Uterus (tissue), 3 donors: ENCODE measurements at regions not wholly inside any gene's neighbourhood (a gene's known extent, or its start where the extent isn't known, plus 50 kb on each side); places are given as distances from the start of the nearest gene placed in this dataset.

Experiments
- DNase-seq, 2 donors: peaks; one replicate each; pipeline ENCODE4 v3.0.0-alpha.2; 2019 to 2020
- H3K27ac ChIP-seq, 2 donors: fragments of 200-600 bp; sonication (generic); 1 replicate in 1 of 2; 2 replicates in 1 of 2; pipeline ENCODE4 v1.5.1; 2016 to 2018
- H3K27me3 ChIP-seq, 2 donors: fragments of 200-600 bp; sonication (generic); one replicate each; pipeline ENCODE4 v1.5.1; 2018 to 2019; ENCODE audit warnings: control low read depth in 1 of 2
- H3K36me3 ChIP-seq, 2 donors: fragments of 200-600 bp; sonication (generic); one replicate each; pipeline ENCODE4 v1.5.1; 2019; ENCODE audit warnings: control low read depth in 1 of 2
- H3K4me1 ChIP-seq, 2 donors: fragments of 200-600 bp; sonication (generic); one replicate each; pipeline ENCODE4 v1.5.1; 2018 to 2019; ENCODE audit warnings: control low read depth in 1 of 2
- H3K4me3 ChIP-seq, 2 donors: fragments of 200-600 bp; sonication (generic); 1 replicate in 1 of 2; 2 replicates in 1 of 2; pipeline ENCODE4 v1.5.1; 2018 to 2019; ENCODE audit warnings: mild to moderate bottlenecking in 1 of 2
- H3K9me3 ChIP-seq, 2 donors: fragments of 200-600 bp; sonication (generic); one replicate each; pipeline ENCODE4 v1.5.1; 2019; ENCODE audit warnings: control low read depth in 1 of 2
- POLR2A ChIP-seq, 2 donors: fragments of 450-650 bp; IDR thresholded peaks; one replicate each; pipeline ENCODE4 v1.6.1; 2016; ENCODE audit warnings: antibody characterized with exemption in 2 of 2, mild to moderate bottlenecking in 1 of 2, moderate library complexity in 1 of 2
- intact Hi-C: fragments of 100-400 bp; cut with DNase I; formaldehyde crosslinking; loops from one replicate; pipeline ENCODE4 v1.15.1; 2023; ENCODE audit warnings: low total_unique reads
- TF ChIP-seq, protein P1 (sequence below), 4 experiments: fragments of 200-600 bp in 2 of 4; fragments of 450-650 bp in 2 of 4; sonication (generic) in 2 of 4; IDR thresholded peaks; one replicate each; pipeline ENCODE4 v1.5.1; 2016 to 2019; ENCODE audit warnings: antibody characterized with exemption in 4 of 4, mild to moderate bottlenecking in 2 of 4, moderate library complexity in 1 of 4
- donor health status: DM: yes; HTN: yes; CAD: no.

DNA sequence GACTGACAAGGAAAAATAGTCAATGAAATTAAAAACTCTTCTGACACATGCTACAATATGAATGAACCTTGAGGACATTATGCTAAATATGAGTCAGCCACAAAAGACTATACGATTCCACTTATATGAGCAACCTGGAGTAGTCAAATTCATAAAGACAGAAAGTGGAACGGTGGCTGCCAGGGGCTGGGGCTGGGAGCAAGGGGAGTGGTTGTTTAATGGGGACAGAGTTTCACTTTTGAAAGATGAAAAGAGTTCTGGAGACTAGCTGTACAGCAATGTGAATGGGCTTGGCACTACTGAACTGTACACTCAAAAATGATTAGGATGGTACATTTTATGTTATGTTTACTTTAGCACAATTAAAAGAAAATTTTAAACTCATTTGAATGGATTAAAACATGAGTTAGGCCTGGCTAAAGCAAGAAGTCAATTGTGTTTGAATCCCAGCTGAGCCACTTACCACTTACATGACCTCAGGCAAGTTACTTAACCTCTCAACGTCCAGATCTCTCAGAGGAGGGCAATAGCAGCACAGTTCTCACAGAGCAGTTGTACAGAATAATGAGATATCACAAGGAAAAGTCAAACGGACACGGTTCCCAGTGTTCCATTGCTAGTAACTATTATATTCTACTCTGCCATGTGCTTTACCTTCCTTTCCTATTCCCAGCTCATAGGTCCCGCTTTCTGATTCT lies 102.5 kb downstream of the SPTSSA start:
- no peak for DNase-seq
- Histone ChIP-seq H3K27me3 (no peaks in the 10 kb centered on the region), H3K4me1 (no peaks in the 10 kb centered on the region), H3K36me3 (no peaks in the 10 kb centered on the region), H3K4me3 (no peak overlapping the region), H3K27ac (no peak overlapping the region), H3K9me3 (no peaks in the 10 kb centered on the region)
- TF ChIP-seq POLR2A (IDR thresholded peaks at IDR 0.05): no peak
- TF ChIP-seq, protein P1, sequence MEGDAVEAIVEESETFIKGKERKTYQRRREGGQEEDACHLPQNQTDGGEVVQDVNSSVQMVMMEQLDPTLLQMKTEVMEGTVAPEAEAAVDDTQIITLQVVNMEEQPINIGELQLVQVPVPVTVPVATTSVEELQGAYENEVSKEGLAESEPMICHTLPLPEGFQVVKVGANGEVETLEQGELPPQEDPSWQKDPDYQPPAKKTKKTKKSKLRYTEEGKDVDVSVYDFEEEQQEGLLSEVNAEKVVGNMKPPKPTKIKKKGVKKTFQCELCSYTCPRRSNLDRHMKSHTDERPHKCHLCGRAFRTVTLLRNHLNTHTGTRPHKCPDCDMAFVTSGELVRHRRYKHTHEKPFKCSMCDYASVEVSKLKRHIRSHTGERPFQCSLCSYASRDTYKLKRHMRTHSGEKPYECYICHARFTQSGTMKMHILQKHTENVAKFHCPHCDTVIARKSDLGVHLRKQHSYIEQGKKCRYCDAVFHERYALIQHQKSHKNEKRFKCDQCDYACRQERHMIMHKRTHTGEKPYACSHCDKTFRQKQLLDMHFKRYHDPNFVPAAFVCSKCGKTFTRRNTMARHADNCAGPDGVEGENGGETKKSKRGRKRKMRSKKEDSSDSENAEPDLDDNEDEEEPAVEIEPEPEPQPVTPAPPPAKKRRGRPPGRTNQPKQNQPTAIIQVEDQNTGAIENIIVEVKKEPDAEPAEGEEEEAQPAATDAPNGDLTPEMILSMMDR (IDR thresholded peaks at IDR 0.05): no peak
- intact Hi-C loops: no loop called here

DNA sequence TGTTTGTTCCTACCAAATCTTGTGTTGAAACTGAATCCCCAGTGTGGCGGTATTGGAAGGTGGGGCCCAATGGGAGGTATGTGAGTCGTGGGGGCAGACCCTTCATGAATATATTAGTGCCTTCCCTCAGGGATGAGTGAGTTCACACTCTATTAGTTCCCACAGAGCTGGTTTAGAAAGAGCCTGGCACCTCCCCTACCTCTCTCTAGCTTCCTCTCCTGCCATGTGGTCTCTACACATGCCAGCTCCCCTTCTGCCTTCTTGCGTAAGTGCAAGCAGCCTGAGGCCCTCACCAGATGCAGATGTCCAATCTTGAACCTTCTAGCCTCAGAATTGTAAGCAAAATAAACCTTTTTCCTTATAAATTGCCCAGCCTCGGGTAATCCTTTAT lies 105.8 kb downstream of the SPTSSA start:
- Histone ChIP-seq H3K9me3 (no peaks in the 10 kb centered on the region), H3K27me3 (no peaks in the 10 kb centered on the region), H3K4me1 (no peaks in the 10 kb centered on the region), H3K4me3 (no peak overlapping the region), H3K27ac (peak overlapping the region; percentile 0 to 54), H3K36me3 (no peaks in the 10 kb centered on the region)
- TF ChIP-seq POLR2A (IDR thresholded peaks at IDR 0.05): no peak
- TF ChIP-seq, protein P1 (IDR thresholded peaks at IDR 0.05): no peak
- DNase-seq: no peak
- intact Hi-C loops: no loop called here

DNA sequence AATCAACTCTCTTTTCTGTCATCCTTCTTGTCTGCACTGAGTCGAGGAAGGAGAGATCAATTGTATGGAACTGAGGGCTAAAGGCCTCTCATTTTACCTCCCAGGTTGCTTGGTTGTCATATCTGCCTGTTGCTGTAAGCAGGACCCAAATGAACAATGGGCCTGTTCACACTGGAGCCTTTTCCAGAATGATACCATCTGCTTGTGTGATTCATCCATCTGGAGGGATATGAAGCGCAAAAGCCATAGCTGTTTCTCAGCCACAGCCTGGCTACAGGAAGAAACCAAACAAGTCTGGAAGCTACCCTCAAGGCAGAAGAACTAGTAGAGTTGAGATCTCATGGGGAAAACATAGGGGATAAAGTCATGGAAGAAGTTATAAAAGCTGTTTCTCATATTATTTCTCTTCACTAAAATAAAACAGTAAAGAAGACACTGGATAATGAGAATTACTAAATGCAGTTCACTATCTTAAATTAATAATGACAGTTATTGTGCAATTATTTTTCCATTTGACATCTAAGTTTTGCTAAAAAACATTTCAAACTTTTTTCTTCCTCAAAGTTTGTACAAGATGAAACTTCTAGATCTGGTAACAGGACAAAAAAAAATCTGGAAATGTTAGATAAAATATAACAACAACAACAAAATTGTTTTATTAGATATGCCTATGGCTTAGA lies 106.3 kb downstream of the SPTSSA start:
- Histone ChIP-seq H3K27me3 (no peaks in the 10 kb centered on the region), H3K4me3 (no peak overlapping the region), H3K27ac (peak overlapping the region; percentile 0 to 54), H3K4me1 (no peaks in the 10 kb centered on the region), H3K36me3 (no peaks in the 10 kb centered on the region), H3K9me3 (no peaks in the 10 kb centered on the region)
- peak in 1 of 2 donors; percentile 20 for DNase-seq
- intact Hi-C loops: no loop called here
- TF ChIP-seq, protein P1 (IDR thresholded peaks at IDR 0.05): no peak
- no peak for TF ChIP-seq POLR2A (IDR thresholded peaks at IDR 0.05)

DNA sequence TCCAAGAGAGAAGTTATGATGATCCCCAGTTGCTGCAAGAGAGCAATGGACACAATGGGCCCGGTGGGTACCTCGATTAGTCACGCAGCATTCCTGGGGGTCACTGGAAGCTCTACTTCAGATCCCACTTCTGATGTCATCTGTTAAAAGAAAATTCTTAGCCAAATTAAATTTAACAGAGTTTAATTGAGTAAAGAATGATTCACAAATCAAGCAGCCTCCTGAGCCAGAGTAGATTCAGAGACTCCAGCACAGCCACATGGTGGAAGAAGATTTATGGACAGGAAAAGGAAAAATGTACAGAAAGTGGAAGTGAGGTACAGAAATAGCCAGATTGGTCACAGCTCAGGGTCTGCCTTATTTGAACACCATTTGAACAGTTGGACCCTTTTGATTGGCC lies 107.5 kb downstream of the SPTSSA start:
- no peaks in the 10 kb centered on the region for H3K27me3 ChIP-seq
- H3K4me1 ChIP-seq: no peaks in the 10 kb centered on the region
- H3K36me3 ChIP-seq: no peaks in the 10 kb centered on the region
- DNase-seq: no peak
- H3K9me3 ChIP-seq: no peaks in the 10 kb centered on the region
- H3K27ac ChIP-seq: peak overlapping the region in 1 of 2 donors; percentile 43
- intact Hi-C loops: no loop called here
- TF ChIP-seq POLR2A (IDR thresholded peaks at IDR 0.05): no peak
- TF ChIP-seq, protein P1 (IDR thresholded peaks at IDR 0.05): no peak
- no peak overlapping the region for H3K4me3 ChIP-seq

DNA sequence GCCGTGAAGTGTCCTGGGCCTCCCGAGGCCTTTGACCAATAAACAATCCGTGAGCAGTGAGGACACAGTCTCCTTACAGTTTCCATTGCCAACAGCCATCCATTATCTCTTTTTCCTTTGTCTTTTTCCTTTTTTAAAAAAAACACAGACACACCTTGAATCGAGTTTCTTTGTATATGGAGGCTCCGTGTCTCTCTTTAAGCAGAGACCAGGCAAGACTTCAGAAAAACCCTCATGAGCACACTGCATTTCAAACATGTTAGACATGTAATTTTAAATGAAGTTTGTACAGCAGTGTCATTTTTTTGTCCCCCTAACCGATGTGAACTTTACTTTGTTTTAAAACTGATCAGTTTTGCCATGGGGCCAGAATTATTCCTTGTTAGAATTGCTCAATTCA lies 111.1 kb downstream of the SPTSSA start:
- no peaks in the 10 kb centered on the region for H3K27me3 ChIP-seq
- H3K4me1 ChIP-seq: no peaks in the 10 kb centered on the region
- no peak overlapping the region for H3K4me3 ChIP-seq
- DNase-seq: no peak
- intact Hi-C loops: no loop called here
- H3K36me3 ChIP-seq: no peaks in the 10 kb centered on the region
- H3K27ac ChIP-seq: no peak overlapping the region
- TF ChIP-seq, protein P1 (IDR thresholded peaks at IDR 0.05): no peak
- no peak for TF ChIP-seq POLR2A (IDR thresholded peaks at IDR 0.05)
- H3K9me3 ChIP-seq: no peaks in the 10 kb centered on the region
